DOHH2 (cell line): ENCODE measurements at regions not wholly inside any gene's neighbourhood (a gene's known extent, or its start where the extent isn't known, plus 50 kb on each side); places are given as distances from the start of the nearest gene placed in this dataset.

Experiments
- EZH2phosphoT487 ChIP-seq: fragments of 200-600 bp; sonication (generic); IDR thresholded peaks from 2 replicates; pipeline ENCODE4 v1.6.1; 2017; ENCODE audit warnings: borderline replicate concordance, mild to moderate bottlenecking, antibody characterized with exemption, low read length, moderate library complexity, mixed read lengths
- TF ChIP-seq, protein P1 (sequence below): fragments of 200-600 bp; sonication (generic); IDR thresholded peaks from one replicate; pipeline ENCODE4 v1.5.1; 2014; ENCODE audit warnings: antibody characterized with exemption, mild to moderate bottlenecking, low read depth, low read length; ENCODE audit not compliant: poor library complexity, severe bottlenecking

DNA sequence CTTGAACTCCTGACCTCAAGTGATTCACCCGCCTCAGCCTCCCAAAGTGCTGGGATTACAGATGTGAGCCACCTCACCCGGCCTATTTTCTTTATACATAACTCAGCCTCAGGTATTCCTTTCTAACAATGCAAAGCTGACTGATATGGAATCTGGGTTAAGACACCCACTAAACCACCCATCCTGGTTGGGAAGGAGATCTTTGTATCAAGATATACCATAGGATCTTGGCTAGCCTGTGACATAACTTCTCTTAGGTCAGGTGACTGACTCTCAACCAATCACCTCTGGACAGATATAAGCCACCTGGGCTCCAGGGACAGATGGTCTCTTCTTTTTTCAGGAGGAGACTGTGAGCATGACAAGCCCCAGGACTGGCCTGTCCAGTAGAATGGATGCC is 51.2 kb upstream of the NKD1 start:
- TF ChIP-seq, protein P1, sequence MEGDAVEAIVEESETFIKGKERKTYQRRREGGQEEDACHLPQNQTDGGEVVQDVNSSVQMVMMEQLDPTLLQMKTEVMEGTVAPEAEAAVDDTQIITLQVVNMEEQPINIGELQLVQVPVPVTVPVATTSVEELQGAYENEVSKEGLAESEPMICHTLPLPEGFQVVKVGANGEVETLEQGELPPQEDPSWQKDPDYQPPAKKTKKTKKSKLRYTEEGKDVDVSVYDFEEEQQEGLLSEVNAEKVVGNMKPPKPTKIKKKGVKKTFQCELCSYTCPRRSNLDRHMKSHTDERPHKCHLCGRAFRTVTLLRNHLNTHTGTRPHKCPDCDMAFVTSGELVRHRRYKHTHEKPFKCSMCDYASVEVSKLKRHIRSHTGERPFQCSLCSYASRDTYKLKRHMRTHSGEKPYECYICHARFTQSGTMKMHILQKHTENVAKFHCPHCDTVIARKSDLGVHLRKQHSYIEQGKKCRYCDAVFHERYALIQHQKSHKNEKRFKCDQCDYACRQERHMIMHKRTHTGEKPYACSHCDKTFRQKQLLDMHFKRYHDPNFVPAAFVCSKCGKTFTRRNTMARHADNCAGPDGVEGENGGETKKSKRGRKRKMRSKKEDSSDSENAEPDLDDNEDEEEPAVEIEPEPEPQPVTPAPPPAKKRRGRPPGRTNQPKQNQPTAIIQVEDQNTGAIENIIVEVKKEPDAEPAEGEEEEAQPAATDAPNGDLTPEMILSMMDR: no peak
- no peak for TF ChIP-seq EZH2phosphoT487
